HepG2 (cell line): ENCODE measurements at regions not wholly inside any gene's neighbourhood (a gene's known extent, or its start where the extent isn't known, plus 50 kb on each side); places are given as distances from the start of the nearest gene placed in this dataset.

Source experiments
- ATAC-seq: fragments of 200-7000 bp; cut with Tn5 transposase; 3 replicates; pipeline ENCODE4 v1.9.1; 2020; ENCODE audit warnings: mild to moderate bottlenecking, moderate library complexity
- BruUV-seq: library from RNA; stranded (reverse); fragments of 400-500 nt; replicated peaks from 2 replicates; lab custom pipeline; 2021; lab: Mats Ljungman, UMichigan
- CTCF ChIA-PET: fragments of 300-600 bp; formaldehyde crosslinking; extraction: SDS; loops from one replicate; lab custom pipeline; 2021; ENCODE audit warnings: low total read pairs, inconsistent platforms, low intra/inter-chr PET ratio; lab: Yijun Ruan, JAX
- POLR2A ChIA-PET: fragments of 350-600 bp; sonication (Branson Sonifier 250); formaldehyde crosslinking; loops from one replicate; lab custom pipeline; 2020; ENCODE audit warnings: antibody characterized with exemption, inconsistent platforms; lab: Yijun Ruan, JAX
- DNase-seq: peaks from one replicate; pipeline ENCODE4 v3.0.0-alpha.2; 2015; ENCODE audit warnings: low spot score
- FAIRE-seq: peaks from 3 replicates; lab custom pipeline; 2011; peaks lifted over from hg19 to GRCh38; lab: Jason Lieb, UNC
- H2AFZ ChIP-seq: one replicate; pipeline ENCODE4 v1.6.1; 2011; ENCODE audit warnings: low read length, inconsistent platforms
- H3K27ac ChIP-seq: fragments of 300-600 bp; 3 replicates; pipeline ENCODE4 v1.8.0; 2011; ENCODE audit warnings: mixed run types, mild to moderate bottlenecking, mixed read lengths, low read length, inconsistent platforms; ENCODE audit not compliant: insufficient read depth; ENCODE audit errors: extremely low read length
- H3K27me3 ChIP-seq, 2 experiments: fragments of 200-600 bp in 1 of 2; 2 replicates in 1 of 2; 3 replicates in 1 of 2; pipeline versions ENCODE4 v1.6.0 to v1.8.0; 2011; ENCODE audit warnings: low read length in 2 of 2, mild to moderate bottlenecking in 2 of 2, moderate library complexity in 2 of 2, inconsistent platforms in 1 of 2; ENCODE audit not compliant: insufficient read depth in 2 of 2, control insufficient read depth in 1 of 2
- H3K36me3 ChIP-seq, 2 experiments: fragments of 200-600 bp in 1 of 2; replicated peaks in 1 of 2; 2 replicates in 1 of 2; 3 replicates in 1 of 2; pipeline versions ENCODE4 v1.5.1 to v1.8.0; 2011; ENCODE audit warnings: low read length in 2 of 2, inconsistent platforms in 1 of 2; ENCODE audit not compliant: insufficient read depth in 2 of 2, control insufficient read depth in 1 of 2
- H3K4me1 ChIP-seq: 2 replicates; pipeline ENCODE4 v1.5.1; 2012; ENCODE audit warnings: low read length, inconsistent platforms; ENCODE audit not compliant: insufficient read depth
- H3K4me2 ChIP-seq: 2 replicates; pipeline ENCODE4 v1.6.0; 2011; ENCODE audit warnings: low read depth, low read length, inconsistent platforms
- H3K4me3 ChIP-seq, 3 experiments: fragments of 200-600 bp in 1 of 3; sonication (generic), shearing (Covaris generic) in 1 of 3; replicated peaks in 1 of 3; 2 replicates each; pipeline ENCODE4 v1.5.1; 2011 to 2016; ENCODE audit warnings: low read length in 3 of 3, inconsistent platforms in 2 of 3, low read depth in 2 of 3, mild to moderate bottlenecking in 2 of 3, control low read depth in 1 of 3, mixed read lengths in 1 of 3; ENCODE audit not compliant: insufficient read depth in 1 of 3
- H3K79me2 ChIP-seq: one replicate; pipeline ENCODE4 v1.6.1; 2011; ENCODE audit warnings: low read length, inconsistent platforms; ENCODE audit not compliant: insufficient read depth
- H3K9ac ChIP-seq: 2 replicates; pipeline ENCODE4 v1.6.0; 2011; ENCODE audit warnings: mild to moderate bottlenecking, low read depth, low read length, inconsistent platforms; ENCODE audit not compliant: insufficient read depth
- H3K9me3 ChIP-seq: 2 replicates; pipeline ENCODE4 v1.5.1; 2012; ENCODE audit warnings: mild to moderate bottlenecking, low read length
- H4K20me1 ChIP-seq: 2 replicates; pipeline ENCODE4 v1.6.0; 2011; ENCODE audit warnings: inconsistent platforms, mild to moderate bottlenecking, low read length, moderate library complexity; ENCODE audit not compliant: insufficient read depth
- CREM ChIP-seq, 2 experiments: sonication (generic) in 1 of 2; formaldehyde crosslinking in 1 of 2; IDR thresholded peaks; 2 replicates each; pipeline versions ENCODE4 v1.4.0 to v1.6.1; 2016 to 2020; ENCODE audit warnings: antibody characterized with exemption in 1 of 2, mild to moderate bottlenecking in 1 of 2, missing genetic modification reagents in 1 of 2
- HDAC6 ChIP-seq: fragments of 200-600 bp; sonication (generic); IDR thresholded peaks from 2 replicates; pipeline ENCODE4 v1.7.0; 2017; ENCODE audit warnings: mild to moderate bottlenecking, antibody characterized with exemption, low read length, low read depth
- IKZF4 ChIP-seq: sonication (generic); formaldehyde crosslinking; IDR thresholded peaks from 2 replicates; pipeline ENCODE4 v1.5.1; 2020; ENCODE audit warnings: borderline replicate concordance, mild to moderate bottlenecking, low read depth, missing genetic modification reagents; ENCODE audit errors: not compliant biosample characterization
- NFE2 ChIP-seq: sonication (generic); formaldehyde crosslinking; IDR thresholded peaks from 2 replicates; pipeline ENCODE4 v1.4.0; 2020; ENCODE audit warnings: missing genetic modification reagents
- RARA ChIP-seq: IDR thresholded peaks from 2 replicates; pipeline ENCODE4 v1.6.1; 2016; ENCODE audit warnings: missing genetic modification reagents, missing compliant biosample characterization
- SNAPC2 ChIP-seq: sonication (generic); formaldehyde crosslinking; IDR thresholded peaks from 2 replicates; pipeline ENCODE4 v1.8.1; 2022; ENCODE audit warnings: mild to moderate bottlenecking, missing genetic modification reagents
- SP4 ChIP-seq: sonication (generic); formaldehyde crosslinking; IDR thresholded peaks from 2 replicates; pipeline ENCODE4 v1.8.1; 2023; ENCODE audit warnings: mild to moderate bottlenecking, missing genetic modification reagents
- SUZ12 ChIP-seq: fragments of 150-350 bp; IDR thresholded peaks from 2 replicates; pipeline ENCODE4 v1.6.1; 2014; ENCODE audit warnings: low read depth, low read length
- TARDBP ChIP-seq: sonication (generic); formaldehyde crosslinking; IDR thresholded peaks from 2 replicates; pipeline ENCODE4 v1.8.0; 2022; ENCODE audit warnings: mild to moderate bottlenecking, missing genetic modification reagents
- ZMYM2 ChIP-seq: sonication (generic); formaldehyde crosslinking; IDR thresholded peaks from 2 replicates; pipeline ENCODE4 v1.8.0; 2022; ENCODE audit warnings: mild to moderate bottlenecking, missing genetic modification reagents
- ZNF205 ChIP-seq: IDR thresholded peaks from 2 replicates; pipeline ENCODE4 v1.6.1; 2018; ENCODE audit warnings: missing biosample characterization, missing genetic modification reagents
- ZNF44 ChIP-seq: sonication (generic); formaldehyde crosslinking; IDR thresholded peaks from 2 replicates; pipeline ENCODE4 v1.5.1; 2020; ENCODE audit warnings: mild to moderate bottlenecking, missing genetic modification reagents
- ZNF652 ChIP-seq: IDR thresholded peaks from 2 replicates; pipeline ENCODE4 v1.6.1; 2016; ENCODE audit warnings: low read depth, borderline replicate concordance
- ZNF773 ChIP-seq: sonication (generic); formaldehyde crosslinking; IDR thresholded peaks from 2 replicates; pipeline ENCODE4 v1.4.0; 2020; ENCODE audit warnings: missing genetic modification reagents, borderline replicate concordance
- ZNF891 ChIP-seq: sonication (generic); formaldehyde crosslinking; IDR thresholded peaks from 2 replicates; pipeline ENCODE4 v1.5.0; 2020; ENCODE audit warnings: mild to moderate bottlenecking, missing genetic modification reagents
- WGBS: methylation state at CpG from one replicate; pipeline ENCODE4 v1.1.6; 2017; ENCODE audit warnings: low lambda C conversion rate; 5-methylcytosine and 5-hydroxymethylcytosine counted together
- in situ Hi-C: cut with HindIII; loops from 2 replicates; pipeline ENCODE4 v1.10.0; 2017; ENCODE audit warnings: low pct_unique_long_range_greater_than_20kb; ENCODE audit not compliant: extremely low pct_ligation_motif_present
- intact Hi-C: fragments of 100-400 bp; cut with micrococcal nuclease; formaldehyde crosslinking; loops from one replicate; pipeline ENCODE4 v1.10.0; 2022; ENCODE audit not compliant: unreplicated experiment
- TF ChIP-seq, protein P1 (sequence below): sonication (generic); formaldehyde crosslinking; IDR thresholded peaks from 2 replicates; pipeline ENCODE4 v1.8.0; 2022; ENCODE audit warnings: mild to moderate bottlenecking, missing genetic modification reagents, moderate library complexity

DNA sequence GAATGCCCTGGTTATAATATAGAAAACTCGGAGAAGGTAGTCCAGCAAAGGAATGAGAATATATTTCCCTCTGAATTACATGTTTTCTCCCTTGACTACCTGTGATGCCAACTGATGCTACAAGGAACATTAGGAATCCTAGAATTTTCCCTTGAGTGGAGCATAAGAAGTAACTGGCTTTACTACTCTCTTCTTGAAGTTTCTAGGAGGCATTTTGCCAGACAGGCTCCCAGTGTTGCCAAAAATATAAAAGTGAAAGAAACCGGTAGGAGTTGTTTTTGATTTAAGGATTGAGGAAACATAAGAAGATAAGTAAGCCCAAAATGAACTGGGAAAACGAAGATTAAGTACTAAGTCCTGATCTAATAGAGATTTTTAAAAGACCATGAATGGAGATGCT, 693.4 kb downstream of the NOVA1 start:
- WGBS, result under 1% methylated on average over 3 of the region's 3 CpGs
- ATAC-seq (no peak), FAIRE-seq (no peak), DNase-seq (no peak)
- Histone ChIP-seq H3K27ac (no peak overlapping the region), H3K36me3 (no peaks in the 10 kb centered on the region), H3K79me2 (no peaks in the 10 kb centered on the region), H4K20me1 (no peaks in the 10 kb centered on the region), H2AFZ (no peak overlapping the region), H3K9me3 (peaks cover 94% of the 10 kb centered on the region), H3K9ac (no peak overlapping the region), H3K4me3 (no peak overlapping the region), H3K4me1 (no peaks in the 10 kb centered on the region), H3K27me3 (no peaks in the 10 kb centered on the region)
- intact Hi-C loops, result no loop called here
- no TSS peak for BruUV-seq
- ChIA-PET CTCF (no interaction called here), POLR2A (no interaction called here)
- in situ Hi-C loops, result no loop called here
- TF ChIP-seq CREM (IDR thresholded peaks at IDR 0.05) (no peak), CREM (CRISPR knock-in tag; IDR thresholded peaks at IDR 0.05) (no peak), SP4 (CRISPR knock-in tag) (no peak), RARA (CRISPR knock-in tag) (no peak), NFE2 (CRISPR knock-in tag) (no peak), SNAPC2 (no peak), ZNF205 (CRISPR knock-in tag) (no peak), IKZF4 (CRISPR knock-in tag) (no peak)
- TF ChIP-seq, protein P1, sequence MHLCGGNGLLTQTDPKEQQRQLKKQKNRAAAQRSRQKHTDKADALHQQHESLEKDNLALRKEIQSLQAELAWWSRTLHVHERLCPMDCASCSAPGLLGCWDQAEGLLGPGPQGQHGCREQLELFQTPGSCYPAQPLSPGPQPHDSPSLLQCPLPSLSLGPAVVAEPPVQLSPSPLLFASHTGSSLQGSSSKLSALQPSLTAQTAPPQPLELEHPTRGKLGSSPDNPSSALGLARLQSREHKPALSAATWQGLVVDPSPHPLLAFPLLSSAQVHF, result no peak
- TF ChIP-seq, all 625 proteins: peak for 0
- no peak overlapping the region for H3K4me2 ChIP-seq

DNA sequence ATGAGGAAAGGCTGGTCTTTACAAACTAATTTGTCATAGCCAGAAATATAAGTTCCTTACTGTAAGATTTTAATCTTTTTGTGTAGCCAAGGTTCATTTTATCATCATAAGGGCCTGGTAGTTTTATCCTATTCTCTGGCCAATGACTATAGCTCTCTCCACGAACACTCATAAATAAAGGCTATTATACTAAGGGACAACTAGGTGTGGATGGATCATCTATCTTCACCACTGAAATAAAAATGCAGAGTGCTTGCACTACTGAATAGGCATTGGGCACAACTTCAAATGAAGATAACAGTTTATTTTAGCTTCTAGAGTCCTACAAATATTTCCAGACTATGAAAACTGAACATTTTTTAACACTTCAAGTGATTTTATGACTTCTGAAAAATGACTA, 698.6 kb downstream of the NOVA1 start:
- TF ChIP-seq TARDBP (CRISPR knock-in tag), result no peak
- TF ChIP-seq ZNF44 (CRISPR knock-in tag), result no peak
- TF ChIP-seq ZNF652 (CRISPR knock-in tag), result no peak
- TF ChIP-seq ZMYM2 (CRISPR knock-in tag), result no peak
- no peak for TF ChIP-seq ZNF773 (CRISPR knock-in tag)
- TF ChIP-seq HDAC6, result no peak
- no peak for TF ChIP-seq SUZ12
- no peak for TF ChIP-seq ZNF891 (CRISPR knock-in tag)
- in situ Hi-C loops, result no loop called here
- WGBS, result 2% methylated on average over 1 of the region's 1 CpG
- DNase-seq (no peak), ATAC-seq (no peak), FAIRE-seq (no peak)
- Histone ChIP-seq H3K4me1 (no peaks in the 10 kb centered on the region), H3K27ac (no peak overlapping the region), H3K36me3 (no peaks in the 10 kb centered on the region), H4K20me1 (no peaks in the 10 kb centered on the region), H3K9me3 (peaks cover 92% of the 10 kb centered on the region), H3K4me2 (no peak overlapping the region), H3K27me3 (no peaks in the 10 kb centered on the region), H3K79me2 (no peaks in the 10 kb centered on the region), H3K9ac (no peak overlapping the region), H2AFZ (no peak overlapping the region), H3K4me3 (no peak overlapping the region)
- no TSS peak for BruUV-seq
- ChIA-PET POLR2A (no interaction called here), CTCF (no interaction called here)
- intact Hi-C loops, result no loop called here
